Stimulated activated CD4-positive, alpha-beta T cell treated with anti-CD3 and anti-CD28 coated beads, Interleukin-2, amount 100 ng/mL, for 24 hours (primary cell): ENCODE measurements at regions not wholly inside any gene's neighbourhood (a gene's known extent, or its start where the extent isn't known, plus 50 kb on each side); places are given as distances from the start of the nearest gene placed in this dataset.
"Not testable (repeated sequence)": the region's sequence is repeated elsewhere in the genome, so short reads cannot be mapped to it uniquely, and the experiment has no call there.

Experiments used
- DNase-seq, 2 donors: peaks; one replicate each; pipeline ENCODE4 v3.0.0-alpha.2; 2020

DNA sequence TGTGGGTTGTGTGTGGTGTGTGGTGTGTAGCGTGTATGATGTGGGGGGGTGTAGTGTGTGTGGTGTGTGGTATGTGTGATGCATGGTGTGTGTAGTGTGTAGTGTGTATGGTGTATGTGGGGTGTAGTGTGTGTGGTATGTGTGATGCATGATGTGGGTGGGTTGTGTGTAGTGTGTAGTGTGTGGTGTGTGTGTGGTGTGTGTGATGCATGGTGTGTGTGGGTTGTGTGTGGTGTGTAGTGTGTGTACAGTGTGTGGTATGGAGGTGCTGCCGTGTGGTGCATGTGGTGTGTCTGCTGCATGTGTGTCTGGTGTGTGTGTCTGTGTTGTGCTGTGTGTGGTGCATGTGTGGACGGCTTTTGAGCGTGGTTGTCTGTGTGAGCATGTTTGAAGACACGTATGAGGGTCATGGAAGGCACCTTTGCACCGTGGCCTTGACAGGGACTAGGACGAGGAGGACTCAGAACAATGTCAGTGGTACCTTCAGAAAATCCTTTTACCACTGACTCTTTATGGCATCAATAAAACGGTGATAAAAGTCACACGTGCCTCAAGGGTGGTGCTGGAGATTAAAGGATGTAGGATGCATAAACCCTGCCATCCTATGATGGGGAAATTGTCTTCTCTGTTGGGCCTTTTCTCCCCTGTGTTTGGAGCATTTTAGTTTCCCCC lies 328.7 kb upstream of the B3GAT1 start:
- DNase-seq: no peak

- no peak for DNase-seq
These were observed 327.1 kb upstream of the B3GAT1 start for GRCh38 chr11:134739136-134739535.

DNA sequence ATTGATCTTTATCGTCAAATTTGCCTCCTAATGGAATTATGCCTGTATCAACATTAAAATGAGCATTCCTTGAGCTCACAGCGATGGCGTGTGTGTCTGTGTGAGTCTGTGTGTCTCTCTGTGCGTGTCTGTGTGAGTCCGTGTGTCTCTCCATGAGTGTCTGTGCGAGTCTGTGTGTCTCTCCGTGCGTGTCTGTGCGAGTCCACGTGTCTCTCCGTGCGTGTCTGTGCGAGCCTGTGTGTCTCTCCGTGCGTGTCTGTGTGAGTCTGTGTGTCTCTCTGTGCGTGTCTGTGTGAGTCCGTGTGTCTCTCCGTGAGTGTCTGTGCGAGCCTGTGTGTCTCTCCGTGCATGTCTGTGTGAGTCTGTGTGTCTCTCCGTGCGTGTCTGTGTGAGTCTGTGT lies 326.5 kb upstream of the B3GAT1 start:
- no peak for DNase-seq

DNA sequence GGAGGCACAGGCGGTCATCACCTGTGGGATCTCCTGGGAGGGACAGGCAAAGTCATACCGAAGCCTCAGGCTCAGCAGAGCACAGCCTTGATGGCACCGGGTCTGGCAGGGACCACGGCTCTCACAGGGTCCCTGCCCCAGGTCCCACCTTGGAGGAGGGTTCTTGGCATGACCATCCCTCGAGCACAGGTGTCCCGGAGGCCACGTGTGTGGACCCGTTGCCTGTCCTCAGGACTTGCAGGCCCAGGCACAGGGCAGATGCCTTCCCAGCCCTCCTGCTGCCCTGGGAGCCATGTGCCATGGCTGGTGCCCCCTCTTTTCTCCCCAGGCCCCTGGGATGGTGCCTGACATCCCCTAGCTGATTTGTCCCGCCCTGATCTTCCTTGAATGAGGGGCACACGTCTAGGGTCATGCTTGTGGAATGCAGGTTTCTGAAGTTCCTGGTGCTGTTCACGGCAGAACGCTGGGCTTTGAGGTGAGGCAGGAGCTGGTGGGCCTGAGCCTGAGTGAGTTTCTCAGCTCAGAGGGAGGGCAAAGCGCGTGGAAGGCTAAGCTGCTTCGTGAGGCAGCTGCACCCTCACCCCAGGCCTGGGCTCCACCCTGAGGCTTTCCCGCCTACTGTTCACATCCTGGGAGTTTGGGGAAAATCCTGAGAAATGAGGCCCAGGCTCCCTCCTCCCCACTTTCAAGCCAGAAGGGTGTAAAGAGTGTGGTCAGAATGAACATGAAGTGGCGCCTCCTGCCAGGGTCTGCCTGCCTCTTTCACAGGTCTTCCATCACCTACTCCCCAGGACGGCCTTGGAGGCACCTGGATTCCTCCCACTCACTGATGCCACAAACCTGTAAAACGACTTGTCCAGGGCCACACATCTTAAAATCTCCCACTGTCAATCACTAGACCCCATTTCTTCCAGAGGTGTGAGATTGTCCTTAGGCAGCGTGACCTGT lies 325.8 kb upstream of the B3GAT1 start:
- DNase-seq: no peak

DNA sequence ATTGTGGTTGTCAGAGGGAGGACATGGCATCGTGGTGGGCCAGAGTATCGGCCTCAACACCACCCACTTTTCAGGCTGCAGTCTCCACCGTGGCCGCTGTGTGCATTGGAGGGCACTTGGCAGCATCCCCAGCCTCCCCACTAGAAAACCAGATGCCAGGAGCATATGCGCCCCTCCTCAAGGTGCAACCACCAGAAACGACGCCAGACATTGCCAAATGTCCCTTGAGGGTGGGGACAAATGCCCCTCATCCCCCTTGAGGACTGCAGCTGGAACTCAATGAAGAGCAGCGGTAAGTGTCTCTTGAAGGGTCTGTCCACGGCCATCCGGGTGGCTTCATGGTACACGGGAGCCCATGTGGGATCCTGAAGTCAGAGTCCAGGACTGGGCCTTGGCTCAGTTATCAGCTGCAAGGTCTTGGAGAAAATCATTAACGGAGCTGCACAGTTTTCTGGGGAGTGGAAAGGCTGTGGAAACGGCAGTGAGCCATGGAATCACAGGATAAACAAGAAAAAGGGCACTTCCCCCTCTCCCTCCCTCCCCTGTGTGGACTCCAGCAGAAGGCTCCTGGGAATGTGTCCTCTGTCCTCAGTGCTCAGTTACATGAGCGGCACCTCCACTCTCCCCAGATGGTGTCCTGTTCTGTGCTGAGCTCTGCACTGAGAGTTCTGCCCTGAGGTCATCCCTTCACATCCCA lies 324.4 kb upstream of the B3GAT1 start:
- DNase-seq: no peak

DNA sequence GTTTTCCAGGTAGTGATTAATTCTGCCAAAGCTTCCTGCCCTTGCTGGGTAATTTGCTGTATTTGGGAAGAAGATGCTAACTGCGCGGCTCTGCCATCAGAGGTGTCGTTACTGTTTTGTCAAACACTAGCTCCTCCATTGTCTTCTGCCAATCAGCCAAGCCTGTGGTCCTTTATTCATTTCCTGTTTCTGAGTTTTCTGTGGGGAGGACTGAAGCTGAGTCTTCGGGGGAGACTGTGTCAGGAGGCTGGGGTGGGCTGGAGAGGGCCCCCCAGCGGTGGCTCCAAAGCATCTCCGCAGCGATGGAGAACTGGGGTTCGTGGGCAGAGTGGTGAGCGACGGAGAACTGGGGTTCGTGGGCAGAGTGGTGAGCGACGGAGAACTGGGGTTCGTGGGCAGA lies 322.9 kb upstream of the B3GAT1 start:
- no peak for DNase-seq

DNA sequence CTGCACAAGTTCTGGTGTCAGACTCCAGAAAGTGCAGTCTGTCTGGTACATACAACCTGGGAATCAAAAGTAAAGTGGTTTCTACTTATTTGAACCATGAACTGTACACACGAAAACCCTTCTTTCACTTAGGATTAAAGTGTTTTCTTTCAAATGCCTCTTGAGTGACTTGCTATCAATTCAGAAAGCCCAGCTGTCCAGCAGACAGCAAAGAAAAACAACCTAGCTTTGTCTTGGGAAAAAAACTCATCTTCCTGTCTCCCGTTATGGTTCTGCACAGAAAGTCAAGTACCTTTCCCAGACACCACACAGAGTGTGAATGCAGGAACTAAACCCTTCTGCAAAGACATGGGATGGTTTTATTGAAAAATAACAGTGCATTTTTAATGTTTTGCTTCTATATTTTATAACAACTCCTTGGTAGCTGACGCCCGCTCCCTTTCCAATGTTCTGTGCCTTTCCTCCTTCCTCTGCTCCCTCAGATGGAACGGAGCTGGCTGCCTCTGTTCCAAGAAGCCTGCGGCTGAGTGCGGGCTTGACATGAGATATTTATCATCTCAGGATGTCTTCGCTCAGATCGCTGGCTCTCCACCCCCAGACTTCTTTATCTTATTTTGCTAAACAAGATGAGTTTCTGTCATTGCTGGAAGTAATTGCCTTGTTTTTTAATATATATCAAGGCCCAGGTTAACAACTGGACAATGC lies 322.3 kb upstream of the B3GAT1 start:
- DNase-seq: no peak

GRCh38 chr11:134733646-134734045 lies 321.6 kb upstream of the B3GAT1 start:
- DNase-seq: no peak

GRCh38 chr11:134731213-134731961 lies 319.3 kb upstream of the B3GAT1 start:
- no peak for DNase-seq

DNA sequence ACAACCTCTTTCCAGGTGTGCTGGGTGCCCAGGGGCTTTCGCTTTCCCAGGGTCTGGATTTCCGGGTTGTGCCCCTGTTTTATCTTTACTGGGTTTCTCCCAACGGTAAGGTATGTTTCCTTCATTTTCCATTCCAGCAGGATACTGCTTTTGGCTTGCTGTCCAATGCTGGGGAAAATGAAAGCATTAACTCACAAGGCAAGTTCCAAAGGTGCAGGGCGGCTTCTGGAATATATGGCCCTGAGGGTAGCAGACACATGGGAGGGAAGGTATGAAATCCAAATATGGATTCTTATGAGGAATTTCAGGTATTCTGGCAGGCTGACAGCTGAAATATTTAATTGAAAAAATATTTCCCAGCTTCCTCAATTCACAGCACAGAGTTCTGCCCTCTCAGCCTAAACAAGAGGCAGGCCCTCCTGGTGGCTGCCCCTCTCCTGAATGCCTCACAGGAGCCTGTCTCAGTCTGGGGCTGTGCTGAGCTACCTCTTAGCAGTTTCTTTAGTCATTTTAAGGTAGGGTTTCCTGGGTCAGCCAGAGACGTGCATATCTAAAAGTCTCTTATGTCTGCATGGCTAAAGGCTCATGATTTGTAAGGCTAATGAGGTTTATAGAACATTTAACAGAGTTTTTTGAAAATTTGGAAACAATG lies 318.6 kb upstream of the B3GAT1 start:
- DNase-seq: no peak

GRCh38 chr11:134730101-134730500 lies 318.1 kb upstream of the B3GAT1 start:
- no peak for DNase-seq

DNA sequence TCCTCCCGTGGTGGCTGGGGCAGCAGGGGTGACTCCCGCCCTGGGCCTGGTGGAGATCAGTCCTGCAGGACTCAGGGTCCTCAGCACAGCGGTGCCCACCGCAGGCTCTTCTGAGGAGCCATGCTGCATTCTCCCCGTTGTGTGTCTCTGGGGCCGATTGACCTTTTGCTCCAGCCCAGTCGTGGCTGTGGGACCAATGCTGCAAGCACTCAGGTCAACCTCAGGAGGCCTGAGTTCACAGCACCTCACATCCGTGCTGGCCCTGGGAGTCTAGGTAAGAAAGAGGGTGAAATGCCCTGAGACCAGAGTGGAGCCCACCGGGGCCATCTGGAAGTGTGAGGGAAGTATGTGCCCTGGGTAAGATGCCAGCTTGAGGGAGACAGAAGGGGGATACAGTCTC lies 316.1 kb upstream of the B3GAT1 start:
- DNase-seq: no peak

DNA sequence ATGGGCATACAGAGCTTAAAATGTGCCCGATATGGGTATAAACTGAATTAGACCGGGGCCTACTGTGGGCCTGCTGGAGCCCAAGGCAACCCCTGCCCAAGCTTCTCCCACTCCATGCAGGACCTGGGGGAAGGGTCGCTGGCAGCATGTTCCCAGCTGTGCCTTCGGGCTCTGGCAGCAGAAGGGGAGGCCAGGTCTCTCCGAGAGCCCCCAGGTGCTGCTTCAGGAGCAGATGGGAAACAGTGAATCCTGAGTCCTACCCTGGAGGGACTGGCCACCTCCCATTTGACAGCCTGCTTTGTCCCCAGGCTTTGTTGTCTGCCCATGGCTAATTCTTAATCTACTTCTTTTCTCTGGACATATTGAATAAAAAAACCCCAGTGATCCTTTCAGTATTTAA lies 315.6 kb upstream of the B3GAT1 start:
- DNase-seq: no peak

GRCh38 chr11:134727204-134727603 lies 315.2 kb upstream of the B3GAT1 start:
- no peak for DNase-seq

- no peak for DNase-seq
These were observed 313.9 kb upstream of the B3GAT1 start for GRCh38 chr11:134725716-134726639.

- no peak for DNase-seq
These were observed 313.2 kb upstream of the B3GAT1 start for GRCh38 chr11:134725211-134725610.

DNA sequence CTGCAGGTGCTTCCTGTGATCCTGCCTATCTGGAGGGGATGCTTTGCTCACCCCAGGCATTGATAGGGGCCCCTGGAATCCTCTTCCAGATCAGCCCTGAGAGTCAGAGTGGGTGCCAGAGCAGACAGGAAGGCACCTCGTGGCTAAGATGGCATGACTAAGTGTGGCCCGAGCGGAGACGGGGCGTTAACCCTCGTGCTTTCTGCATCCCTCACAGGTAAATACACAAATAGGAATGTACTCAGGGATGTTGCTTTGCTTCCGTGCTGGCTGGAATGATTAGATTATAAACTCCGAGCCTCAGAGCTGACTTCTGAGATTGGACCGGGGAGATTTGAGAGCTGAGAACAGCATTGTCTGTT lies 312.7 kb upstream of the B3GAT1 start:
- DNase-seq: no peak

- no peak for DNase-seq
These were observed 312.2 kb upstream of the B3GAT1 start for GRCh38 chr11:134724106-134724778.

GRCh38 chr11:134720691-134721070 lies 308.6 kb upstream of the B3GAT1 start:
- DNase-seq: not testable (repeated sequence)
